Testis (tissue), 2 donors: ENCODE measurements at regions not wholly inside any gene's neighbourhood (a gene's known extent, or its start where the extent isn't known, plus 50 kb on each side); places are given as distances from the start of the nearest gene placed in this dataset.

Source experiments
- POLR2A ChIP-seq: fragments of 450-650 bp; IDR thresholded peaks from one replicate; pipeline ENCODE4 v1.6.1; 2017; ENCODE audit warnings: antibody characterized with exemption, mild to moderate bottlenecking, moderate library complexity
- TF ChIP-seq, protein P1 (sequence below), 3 experiments: fragments of 450-650 bp in 2 of 3; fragments of 200-600 bp in 1 of 3; sonication (generic) in 1 of 3; IDR thresholded peaks; one replicate each; pipeline ENCODE4 v1.5.1; 2016 to 2019; ENCODE audit warnings: antibody characterized with exemption in 3 of 3, mild to moderate bottlenecking in 2 of 3, moderate library complexity in 1 of 3

DNA sequence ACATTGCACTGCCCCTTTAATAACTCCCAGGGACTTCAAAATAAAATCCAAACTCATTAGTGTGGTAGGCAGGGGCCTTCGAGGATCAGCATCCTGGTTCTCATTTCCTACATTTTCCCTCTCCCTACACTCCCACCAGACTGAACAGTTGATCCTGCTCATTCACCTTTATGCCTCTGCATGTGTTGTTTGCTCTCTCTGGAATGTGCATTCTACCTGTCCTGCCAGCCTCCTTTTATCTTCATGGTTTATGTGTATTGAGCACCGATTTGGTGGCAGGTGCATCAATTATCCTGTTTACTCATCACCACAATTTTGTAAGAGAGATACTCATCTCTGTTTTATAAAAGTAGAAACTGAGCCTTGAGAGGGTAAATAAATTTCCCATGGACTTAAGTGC, 125.0 kb downstream of the ADSS2 start:
- TF ChIP-seq, protein P1, sequence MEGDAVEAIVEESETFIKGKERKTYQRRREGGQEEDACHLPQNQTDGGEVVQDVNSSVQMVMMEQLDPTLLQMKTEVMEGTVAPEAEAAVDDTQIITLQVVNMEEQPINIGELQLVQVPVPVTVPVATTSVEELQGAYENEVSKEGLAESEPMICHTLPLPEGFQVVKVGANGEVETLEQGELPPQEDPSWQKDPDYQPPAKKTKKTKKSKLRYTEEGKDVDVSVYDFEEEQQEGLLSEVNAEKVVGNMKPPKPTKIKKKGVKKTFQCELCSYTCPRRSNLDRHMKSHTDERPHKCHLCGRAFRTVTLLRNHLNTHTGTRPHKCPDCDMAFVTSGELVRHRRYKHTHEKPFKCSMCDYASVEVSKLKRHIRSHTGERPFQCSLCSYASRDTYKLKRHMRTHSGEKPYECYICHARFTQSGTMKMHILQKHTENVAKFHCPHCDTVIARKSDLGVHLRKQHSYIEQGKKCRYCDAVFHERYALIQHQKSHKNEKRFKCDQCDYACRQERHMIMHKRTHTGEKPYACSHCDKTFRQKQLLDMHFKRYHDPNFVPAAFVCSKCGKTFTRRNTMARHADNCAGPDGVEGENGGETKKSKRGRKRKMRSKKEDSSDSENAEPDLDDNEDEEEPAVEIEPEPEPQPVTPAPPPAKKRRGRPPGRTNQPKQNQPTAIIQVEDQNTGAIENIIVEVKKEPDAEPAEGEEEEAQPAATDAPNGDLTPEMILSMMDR (IDR thresholded peaks at IDR 0.05) = no peak
- no peak for TF ChIP-seq POLR2A
